GM06990 (cell line): ENCODE measurements at regions not wholly inside any gene's neighbourhood (a gene's known extent, or its start where the extent isn't known, plus 50 kb on each side); places are given as distances from the start of the nearest gene placed in this dataset.

Experiments used
- DNase-seq: peaks from one replicate; pipeline ENCODE4 v3.0.0-alpha.2; 2011; ENCODE audit not compliant: insufficient read length; ENCODE audit errors: extremely low read depth
- H3K27me3 ChIP-seq: replicated peaks from 2 replicates; pipeline ENCODE4 v1.6.0; 2011; ENCODE audit warnings: low read length; ENCODE audit not compliant: control insufficient read depth, insufficient read depth
- H3K36me3 ChIP-seq: 2 replicates; pipeline ENCODE4 v1.5.1; 2011; ENCODE audit warnings: low read length; ENCODE audit not compliant: control insufficient read depth, insufficient read depth
- H3K4me3 ChIP-seq: replicated peaks from 2 replicates; pipeline ENCODE4 v1.5.1; 2011; ENCODE audit warnings: low read depth, mild to moderate bottlenecking, control low read depth, low read length
- CTCF ChIP-seq: IDR thresholded peaks from 2 replicates; pipeline ENCODE4 v1.5.1; 2011; ENCODE audit warnings: low read length, control low read depth, mild to moderate bottlenecking, inconsistent platforms; ENCODE audit not compliant: insufficient read depth, poor library complexity, severe bottlenecking

- no peak for TF ChIP-seq CTCF
- no peak for DNase-seq
- Histone ChIP-seq H3K4me3 (no peak overlapping the region), H3K27me3 (no peaks in the 10 kb centered on the region; the same call in 1 of the 2 replicates), H3K36me3 (no peaks in the 10 kb centered on the region)
Observed at GRCh38 chr7:12868027-12868426, 180.6 kb downstream of the ARL4A start.

GRCh38 chr7:12870219-12870618, 182.8 kb downstream of the ARL4A start:
- Histone ChIP-seq H3K27me3 (no peaks in the 10 kb centered on the region; the same call in 1 of the 2 replicates), H3K4me3 (no peak overlapping the region), H3K36me3 (no peaks in the 10 kb centered on the region)
- TF ChIP-seq CTCF = no peak
- DNase-seq = no peak

DNA sequence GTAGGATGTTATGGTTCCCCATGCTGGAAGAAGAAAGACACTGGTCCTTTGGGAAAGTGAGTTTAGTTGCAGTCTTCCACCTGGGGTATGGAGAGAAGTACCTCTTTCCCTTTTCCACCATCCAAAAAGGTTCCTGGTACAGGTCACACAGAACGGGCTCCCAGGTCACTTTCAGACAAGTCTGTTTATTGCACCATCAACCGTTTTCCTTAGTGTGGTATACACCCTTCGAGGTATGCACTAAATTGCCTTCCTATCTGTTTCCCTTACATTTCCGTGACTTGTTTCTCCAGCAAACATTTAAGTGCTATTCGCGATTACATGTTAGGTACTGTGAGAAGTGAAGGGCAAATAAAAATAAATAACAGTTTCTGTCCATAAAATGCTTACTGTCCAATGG, 185.1 kb downstream of the ARL4A start:
- Histone ChIP-seq H3K36me3 (no peaks in the 10 kb centered on the region), H3K27me3 (no peaks in the 10 kb centered on the region), H3K4me3 (no peak overlapping the region)
- no peak for TF ChIP-seq CTCF
- DNase-seq = no peak

DNA sequence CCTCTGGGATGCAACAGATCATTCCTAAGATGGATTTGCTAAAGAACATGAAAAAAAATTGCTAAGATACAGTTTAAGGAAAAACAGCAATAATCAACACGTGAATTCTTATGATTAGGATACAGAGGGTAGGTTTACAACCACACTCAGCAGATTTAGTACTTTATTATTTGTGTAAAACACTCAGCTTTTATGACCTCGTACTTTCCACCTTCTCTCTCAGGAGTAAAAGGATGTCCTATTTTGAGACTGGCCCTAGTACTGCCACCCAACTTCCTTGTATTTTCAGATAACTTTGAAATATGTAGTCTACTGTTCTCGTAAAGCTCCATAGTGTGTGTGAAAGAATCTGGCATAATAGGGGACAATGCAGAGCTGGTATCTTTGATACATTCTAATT, 186.1 kb downstream of the ARL4A start:
- TF ChIP-seq CTCF = no peak
- Histone ChIP-seq H3K27me3 (no peaks in the 10 kb centered on the region), H3K4me3 (no peak overlapping the region), H3K36me3 (no peaks in the 10 kb centered on the region)
- DNase-seq = no peak

DNA sequence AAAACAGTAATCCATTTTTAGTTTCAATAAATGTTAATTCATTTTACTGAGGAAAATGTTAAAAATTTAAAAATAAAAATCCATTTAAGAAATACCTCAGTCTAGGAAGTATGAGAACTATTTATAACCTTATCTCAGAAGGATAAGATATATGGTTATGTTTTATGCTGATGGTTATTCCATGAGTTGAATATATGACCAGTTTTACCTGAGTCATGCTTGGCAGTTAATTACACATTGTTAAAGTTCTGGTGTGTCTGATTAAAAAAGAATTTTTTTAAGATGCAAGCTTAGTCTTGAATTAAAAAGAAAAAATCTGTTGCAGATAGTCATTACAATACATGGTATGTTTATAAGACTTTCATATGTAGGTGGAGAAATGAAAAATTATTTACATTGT, 191.7 kb downstream of the ARL4A start:
- Histone ChIP-seq H3K36me3 (no peaks in the 10 kb centered on the region), H3K27me3 (no peaks in the 10 kb centered on the region), H3K4me3 (no peak overlapping the region)
- TF ChIP-seq CTCF = no peak
- no peak for DNase-seq

DNA sequence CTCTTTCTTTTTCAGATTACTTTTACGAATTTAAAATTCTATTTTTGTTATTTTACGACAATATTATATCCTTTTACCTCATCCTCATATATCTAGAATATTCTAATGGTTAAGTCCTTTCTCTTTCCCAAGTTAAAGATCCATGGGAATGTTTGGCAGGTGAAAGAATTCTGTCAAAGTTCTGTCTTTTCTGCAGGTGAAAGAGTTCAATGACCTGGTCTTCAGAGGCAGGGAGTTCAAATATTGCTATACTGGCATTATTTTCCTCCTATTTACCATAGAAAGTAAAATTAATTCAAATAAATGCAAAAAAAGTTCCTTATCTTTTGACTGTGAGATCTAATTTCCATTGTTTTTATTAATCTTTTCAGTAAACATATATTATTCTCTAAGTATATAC, 194.3 kb downstream of the ARL4A start:
- Histone ChIP-seq H3K27me3 (no peaks in the 10 kb centered on the region), H3K4me3 (no peak overlapping the region), H3K36me3 (no peaks in the 10 kb centered on the region)
- no peak for DNase-seq
- TF ChIP-seq CTCF = no peak
